Mesendoderm (in vitro differentiated cells): ENCODE measurements at regions not wholly inside any gene's neighbourhood (a gene's known extent, or its start where the extent isn't known, plus 50 kb on each side); places are given as distances from the start of the nearest gene placed in this dataset.

Experiments
- DNase-seq: peaks from one replicate; pipeline ENCODE4 v3.0.0; 2013
- H2AK5ac ChIP-seq: 2 replicates; pipeline ENCODE4 v1.6.1; 2013; ENCODE audit warnings: low read length, inconsistent platforms
- H2BK120ac ChIP-seq: 2 replicates; pipeline ENCODE4 v1.6.1; 2013; ENCODE audit warnings: low read depth, mild to moderate bottlenecking, low read length, moderate library complexity, mixed read lengths
- H2BK15ac ChIP-seq: replicated peaks from 2 replicates; pipeline ENCODE4 v1.6.1; 2013; ENCODE audit warnings: low read depth, mild to moderate bottlenecking, moderate library complexity
- H2BK5ac ChIP-seq: 2 replicates; pipeline ENCODE4 v1.6.1; 2013; ENCODE audit warnings: low read length, inconsistent platforms
- H3K18ac ChIP-seq: 2 replicates; pipeline ENCODE4 v1.6.1; 2013; ENCODE audit warnings: mild to moderate bottlenecking, low read length, mixed read lengths
- H3K23ac ChIP-seq: one replicate; pipeline ENCODE4 v1.6.1; 2013; ENCODE audit warnings: low read length
- H3K27ac ChIP-seq: 2 replicates; pipeline ENCODE4 v1.5.1; 2013; ENCODE audit warnings: low read depth, mild to moderate bottlenecking, inconsistent platforms, low read length, moderate library complexity
- H3K27me3 ChIP-seq: 2 replicates; pipeline ENCODE4 v1.6.1; 2013; ENCODE audit warnings: low read length, control low read depth, mild to moderate bottlenecking, inconsistent platforms; ENCODE audit not compliant: insufficient read depth, poor library complexity
- H3K36me3 ChIP-seq: 2 replicates; pipeline ENCODE4 v1.6.1; 2013; ENCODE audit warnings: low read length, inconsistent platforms; ENCODE audit not compliant: control insufficient read depth, insufficient read depth
- H3K4ac ChIP-seq: one replicate; pipeline ENCODE4 v1.6.1; 2013; ENCODE audit warnings: low read depth, mild to moderate bottlenecking, low read length, moderate library complexity
- H3K4me1 ChIP-seq: 2 replicates; pipeline ENCODE4 v1.6.1; 2013; ENCODE audit warnings: low read depth, low read length, inconsistent platforms; ENCODE audit not compliant: control insufficient read depth
- H3K4me2 ChIP-seq: 2 replicates; pipeline ENCODE4 v1.6.1; 2013; ENCODE audit warnings: low read length
- H3K4me3 ChIP-seq: 2 replicates; pipeline ENCODE4 v1.5.1; 2013; ENCODE audit warnings: mild to moderate bottlenecking, low read length
- H3K56ac ChIP-seq: one replicate; pipeline ENCODE4 v1.6.1; 2013; ENCODE audit warnings: low read length
- H3K79me1 ChIP-seq: 2 replicates; pipeline ENCODE4 v1.6.1; 2013; ENCODE audit warnings: low read length, inconsistent platforms
- H3K79me2 ChIP-seq: 2 replicates; pipeline ENCODE4 v1.6.1; 2013; ENCODE audit warnings: mild to moderate bottlenecking, low read length; ENCODE audit not compliant: control insufficient read depth, insufficient read depth
- H3K9ac ChIP-seq: 2 replicates; pipeline ENCODE4 v1.6.1; 2013; ENCODE audit warnings: low read length, inconsistent platforms
- H4K5ac ChIP-seq: one replicate; pipeline ENCODE4 v1.6.1; 2013; ENCODE audit warnings: low read length
- H4K8ac ChIP-seq: one replicate; pipeline ENCODE4 v1.6.1; 2013; ENCODE audit warnings: low read depth, mild to moderate bottlenecking, control low read depth, low read length, moderate library complexity
- WGBS: extraction: QIAGEN DNeasy Blood & Tissue Kit; methylation state at CpG from one replicate; pipeline ENCODE4 v1.1.7; 2013; ENCODE audit warnings: low lambda C conversion rate, missing lambda C conversion rate; ENCODE audit not compliant: insufficient coverage; ENCODE audit errors: extremely low coverage; 5-methylcytosine and 5-hydroxymethylcytosine counted together

- H4K5ac ChIP-seq: no peak overlapping the region
- H3K79me2 ChIP-seq: no peaks in the 10 kb centered on the region
- DNase-seq: no peak
- no peak overlapping the region for H3K18ac ChIP-seq
- H2BK5ac ChIP-seq: no peak overlapping the region
- H2BK15ac ChIP-seq: no peak overlapping the region
- H3K79me1 ChIP-seq: no peaks in the 10 kb centered on the region
- H3K36me3 ChIP-seq: no peaks in the 10 kb centered on the region
- no peak overlapping the region for H3K4me3 ChIP-seq
- no peak overlapping the region for H2AK5ac ChIP-seq
- H2BK120ac ChIP-seq: no peak overlapping the region
- WGBS: no CpG with 5 or more reads among the region's 9 CpGs
- H3K23ac ChIP-seq: no peak overlapping the region
- no peak overlapping the region for H4K8ac ChIP-seq
- no peak overlapping the region for H3K56ac ChIP-seq
- no peaks in the 10 kb centered on the region for H3K27me3 ChIP-seq
- H3K4me1 ChIP-seq: no peaks in the 10 kb centered on the region
- no peak overlapping the region for H3K9ac ChIP-seq
- no peak overlapping the region for H3K4ac ChIP-seq
- H3K27ac ChIP-seq: no peak overlapping the region
- H3K4me2 ChIP-seq: no peak overlapping the region
These were observed 178.0 kb upstream of the SGK1 start for GRCh38 chr6:134495890-134496248.

DNA sequence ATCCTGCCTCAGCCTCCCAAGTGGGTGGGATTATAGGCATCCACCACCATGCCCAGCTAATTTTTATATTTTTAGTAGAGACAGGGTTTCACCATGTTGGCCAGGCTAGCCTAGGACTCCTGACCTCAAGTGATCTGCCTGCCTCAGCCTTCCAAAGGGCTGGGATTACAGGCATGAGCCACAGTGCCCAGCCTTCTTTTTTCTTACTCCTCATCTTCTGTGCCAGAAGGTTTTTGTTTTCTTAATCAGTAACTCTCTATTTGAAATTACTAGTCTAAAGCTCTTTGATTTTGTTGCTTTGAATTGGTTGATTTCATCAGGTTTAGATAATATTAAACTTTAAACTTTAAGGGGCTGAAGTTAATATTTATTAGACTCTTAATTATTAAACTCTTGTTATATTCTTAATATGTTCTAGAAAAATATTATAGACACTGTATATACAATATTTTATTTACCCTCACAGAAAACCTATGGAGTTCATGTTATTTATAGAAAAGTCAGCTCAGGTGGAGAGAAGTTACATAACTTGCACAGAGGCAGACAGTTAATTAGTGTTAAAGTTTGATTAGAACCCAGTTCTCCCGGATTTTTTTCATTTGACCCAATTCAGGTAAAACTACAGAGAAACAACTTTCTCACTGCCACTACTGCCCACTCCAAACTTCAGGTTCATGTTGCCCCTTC, 177.4 kb upstream of the SGK1 start:
- Histone ChIP-seq H2AK5ac (no peak overlapping the region), H4K8ac (no peak overlapping the region), H2BK5ac (no peak overlapping the region), H3K18ac (no peak overlapping the region), H2BK15ac (no peak overlapping the region), H3K4me1 (no peaks in the 10 kb centered on the region), H3K9ac (no peak overlapping the region), H3K27me3 (no peaks in the 10 kb centered on the region), H2BK120ac (no peak overlapping the region), H3K56ac (no peak overlapping the region), H3K4me2 (no peak overlapping the region), H3K79me2 (no peaks in the 10 kb centered on the region), H3K27ac (no peak overlapping the region), H3K23ac (no peak overlapping the region), H3K4ac (no peak overlapping the region), H3K79me1 (no peaks in the 10 kb centered on the region), H3K36me3 (no peaks in the 10 kb centered on the region), H4K5ac (no peak overlapping the region), H3K4me3 (no peak overlapping the region)
- no peak for DNase-seq
- no CpG with 5 or more reads among the region's 1 CpG for WGBS

DNA sequence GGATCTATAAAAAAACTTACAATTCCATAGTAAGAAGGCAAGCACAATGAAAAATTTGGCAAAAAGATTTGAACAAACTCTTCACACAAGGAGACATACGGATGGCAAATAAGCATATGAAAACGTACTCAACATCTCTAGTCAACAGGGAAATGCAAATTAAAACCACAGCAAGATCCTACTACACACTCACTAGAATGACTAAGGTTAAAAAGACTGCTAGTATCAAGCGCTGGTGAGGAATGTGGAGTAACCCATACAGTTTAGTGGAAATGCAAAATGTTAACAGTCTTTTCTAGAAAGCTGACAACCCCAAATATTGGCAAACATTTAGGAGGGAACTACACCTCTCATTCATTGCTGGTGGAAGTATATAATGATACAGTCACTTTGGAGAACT, 175.9 kb upstream of the SGK1 start:
- H2BK15ac ChIP-seq: no peak overlapping the region
- no peaks in the 10 kb centered on the region for H3K36me3 ChIP-seq
- H3K4ac ChIP-seq: no peak overlapping the region
- H3K4me3 ChIP-seq: no peak overlapping the region
- no peak overlapping the region for H3K18ac ChIP-seq
- H2AK5ac ChIP-seq: no peak overlapping the region
- H3K79me2 ChIP-seq: no peaks in the 10 kb centered on the region
- WGBS: no CpG with 5 or more reads among the region's 3 CpGs
- H3K23ac ChIP-seq: no peak overlapping the region
- H3K4me2 ChIP-seq: no peak overlapping the region
- H3K79me1 ChIP-seq: no peaks in the 10 kb centered on the region
- no peak overlapping the region for H3K9ac ChIP-seq
- H4K5ac ChIP-seq: no peak overlapping the region
- H3K27me3 ChIP-seq: no peaks in the 10 kb centered on the region
- no peak overlapping the region for H2BK120ac ChIP-seq
- no peak for DNase-seq
- H3K4me1 ChIP-seq: no peaks in the 10 kb centered on the region
- no peak overlapping the region for H3K27ac ChIP-seq
- no peak overlapping the region for H3K56ac ChIP-seq
- H2BK5ac ChIP-seq: no peak overlapping the region
- no peak overlapping the region for H4K8ac ChIP-seq

- H3K36me3 ChIP-seq: no peaks in the 10 kb centered on the region
- no peak overlapping the region for H2BK15ac ChIP-seq
- H3K79me1 ChIP-seq: no peaks in the 10 kb centered on the region
- H3K23ac ChIP-seq: no peak overlapping the region
- H3K4ac ChIP-seq: no peak overlapping the region
- H2BK5ac ChIP-seq: no peak overlapping the region
- H3K18ac ChIP-seq: no peak overlapping the region
- no peak overlapping the region for H3K4me3 ChIP-seq
- no peak for DNase-seq
- no peaks in the 10 kb centered on the region for H3K4me1 ChIP-seq
- H3K27me3 ChIP-seq: no peaks in the 10 kb centered on the region
- no CpG with 5 or more reads among the region's 2 CpGs for WGBS
- no peak overlapping the region for H2BK120ac ChIP-seq
- no peak overlapping the region for H2AK5ac ChIP-seq
- no peak overlapping the region for H3K4me2 ChIP-seq
- H4K8ac ChIP-seq: no peak overlapping the region
- H3K9ac ChIP-seq: no peak overlapping the region
- no peak overlapping the region for H3K56ac ChIP-seq
- no peaks in the 10 kb centered on the region for H3K79me2 ChIP-seq
- no peak overlapping the region for H4K5ac ChIP-seq
- H3K27ac ChIP-seq: no peak overlapping the region
These were observed 173.6 kb upstream of the SGK1 start for GRCh38 chr6:134491477-134491876.

- Histone ChIP-seq H3K4ac (no peak overlapping the region), H3K4me1 (no peaks in the 10 kb centered on the region), H3K4me3 (no peak overlapping the region), H3K18ac (no peak overlapping the region), H3K4me2 (no peak overlapping the region), H4K8ac (no peak overlapping the region), H3K27me3 (no peaks in the 10 kb centered on the region), H3K9ac (no peak overlapping the region), H3K79me2 (no peaks in the 10 kb centered on the region), H3K27ac (no peak overlapping the region), H3K36me3 (no peaks in the 10 kb centered on the region), H2AK5ac (no peak overlapping the region), H2BK5ac (no peak overlapping the region), H2BK120ac (no peak overlapping the region), H3K79me1 (no peaks in the 10 kb centered on the region), H3K23ac (no peak overlapping the region), H4K5ac (no peak overlapping the region), H2BK15ac (no peak overlapping the region), H3K56ac (no peak overlapping the region)
- WGBS: no CpG with 5 or more reads among the region's 12 CpGs
- no peak for DNase-seq
These were observed 164.8 kb upstream of the SGK1 start for GRCh38 chr6:134482593-134483270.

GRCh38 chr6:134481966-134482365, 164.1 kb upstream of the SGK1 start:
- H3K56ac ChIP-seq: peak overlapping the region; percentile 7
- H2BK15ac ChIP-seq: no peak overlapping the region
- no peak overlapping the region for H4K8ac ChIP-seq
- H3K4me2 ChIP-seq: no peak overlapping the region
- H3K79me2 ChIP-seq: no peaks in the 10 kb centered on the region
- WGBS: no CpG with 5 or more reads among the region's 6 CpGs
- no peak overlapping the region for H3K9ac ChIP-seq
- no peaks in the 10 kb centered on the region for H3K27me3 ChIP-seq
- H3K79me1 ChIP-seq: no peaks in the 10 kb centered on the region
- H3K4me1 ChIP-seq: no peaks in the 10 kb centered on the region
- no peak for DNase-seq
- no peak overlapping the region for H4K5ac ChIP-seq
- no peak overlapping the region for H2BK120ac ChIP-seq
- H2BK5ac ChIP-seq: no peak overlapping the region
- H3K18ac ChIP-seq: no peak overlapping the region
- H3K4me3 ChIP-seq: no peak overlapping the region
- H3K36me3 ChIP-seq: no peaks in the 10 kb centered on the region
- H3K23ac ChIP-seq: no peak overlapping the region
- H3K27ac ChIP-seq: no peak overlapping the region
- no peak overlapping the region for H2AK5ac ChIP-seq
- H3K4ac ChIP-seq: no peak overlapping the region
